WTC11 (cell line): ENCODE measurements at regions not wholly inside any gene's neighbourhood (a gene's known extent, or its start where the extent isn't known, plus 50 kb on each side); places are given as distances from the start of the nearest gene placed in this dataset.

ENCODE experiments used
- ATAC-seq: fragments of 200-7000 bp; cut with Tn5 transposase; 2 replicates; pipeline ENCODE4 v1.10.0; 2021; ENCODE audit warnings: mild to moderate bottlenecking, moderate library complexity
- CTCF ChIA-PET: fragments of 300-600 bp; sonication (Branson Sonifier 250); formaldehyde crosslinking; loops from one replicate; lab custom pipeline; 2021; ENCODE audit warnings: antibody characterized with exemption; lab: Charles Lee
- POLR2A ChIA-PET: fragments of 350-600 bp; sonication (Branson Sonifier 250); formaldehyde crosslinking; loops from one replicate; lab custom pipeline; 2021; ENCODE audit warnings: antibody characterized with exemption; lab: Charles Lee
- DNase-seq: peaks from one replicate; pipeline ENCODE4 v3.0.0; 2021; ENCODE audit warnings: low spot score
- H3K27ac Mint-ChIP-seq: 2 replicates; pipeline ENCODE4 v1.8.0; 2021; ENCODE audit warnings: mixed read lengths
- H3K27me3 Mint-ChIP-seq: 2 replicates; pipeline ENCODE4 v1.8.0; 2021; ENCODE audit warnings: low read depth, mild to moderate bottlenecking, moderate library complexity, mixed read lengths
- H3K36me3 Mint-ChIP-seq: 2 replicates; pipeline ENCODE4 v1.8.0; 2021; ENCODE audit warnings: mixed read lengths
- H3K4me1 Mint-ChIP-seq: 2 replicates; pipeline ENCODE4 v1.8.0; 2022; ENCODE audit warnings: mixed read lengths
- H3K4me3 Mint-ChIP-seq: 2 replicates; pipeline ENCODE4 v1.8.0; 2021; ENCODE audit warnings: mild to moderate bottlenecking, moderate library complexity, mixed read lengths
- H3K9me3 Mint-ChIP-seq: 2 replicates; pipeline ENCODE4 v1.8.0; 2021; ENCODE audit warnings: mixed read lengths
- ATF1 ChIP-seq: sonication (generic); formaldehyde crosslinking; IDR thresholded peaks from 2 replicates; pipeline ENCODE4 v1.8.1; 2023; ENCODE audit warnings: mild to moderate bottlenecking, moderate library complexity, missing genetic modification reagents
- ELF4 ChIP-seq: sonication (generic); formaldehyde crosslinking; IDR thresholded peaks from 2 replicates; pipeline ENCODE4 v1.8.1; 2022; ENCODE audit warnings: low read depth, mild to moderate bottlenecking, moderate library complexity, missing genetic modification reagents
- EMX1 ChIP-seq: fragments of 250-450 bp; sonication (Bioruptor Pico); IDR thresholded peaks from 2 replicates; pipeline ENCODE4 v1.8.0; 2021; ENCODE audit warnings: mild to moderate bottlenecking
- FOXJ3 ChIP-seq: sonication (generic); formaldehyde crosslinking; IDR thresholded peaks from 2 replicates; pipeline ENCODE4 v1.9.0; 2021; ENCODE audit warnings: missing genetic modification reagents, mild to moderate bottlenecking, borderline replicate concordance
- GTF2I ChIP-seq: fragments of 250-450 bp; sonication (Bioruptor Pico); conservative IDR thresholded peaks from 2 replicates; pipeline ENCODE4 v1.4.0; 2021; ENCODE audit warnings: mild to moderate bottlenecking
- HMGA2 ChIP-seq: fragments of 250-450 bp; sonication (Bioruptor Pico); IDR thresholded peaks from 2 replicates; pipeline ENCODE4 v1.4.0; 2021; ENCODE audit warnings: mild to moderate bottlenecking, moderate library complexity
- IRF2 ChIP-seq: sonication (generic); formaldehyde crosslinking; IDR thresholded peaks from 2 replicates; pipeline ENCODE4 v1.8.0; 2022; ENCODE audit warnings: low read depth, missing genetic modification reagents, borderline replicate concordance
- JAZF1 ChIP-seq: fragments of 250-450 bp; sonication (Bioruptor Pico); IDR thresholded peaks from 2 replicates; pipeline ENCODE4 v1.9.0; 2021; ENCODE audit warnings: moderate library complexity, mild to moderate bottlenecking, inconsistent platforms
- JUN ChIP-seq: sonication (generic); formaldehyde crosslinking; IDR thresholded peaks from 2 replicates; pipeline ENCODE4 v1.8.0; 2023; ENCODE audit warnings: mild to moderate bottlenecking, missing genetic modification reagents
- KAT7 ChIP-seq: sonication (generic); formaldehyde crosslinking; IDR thresholded peaks from 2 replicates; pipeline ENCODE4 v1.8.1; 2023; ENCODE audit warnings: missing genetic modification reagents, mild to moderate bottlenecking, borderline replicate concordance
- OVOL2 ChIP-seq: fragments of 250-450 bp; sonication (Bioruptor Pico); IDR thresholded peaks from 2 replicates; pipeline ENCODE4 v1.9.0; 2021; ENCODE audit warnings: mild to moderate bottlenecking, borderline replicate concordance
- SMAD4 ChIP-seq: sonication (generic); formaldehyde crosslinking; IDR thresholded peaks from 2 replicates; pipeline ENCODE4 v1.8.0; 2022; ENCODE audit warnings: mild to moderate bottlenecking, missing genetic modification reagents
- SP1 ChIP-seq: sonication (generic); formaldehyde crosslinking; conservative IDR thresholded peaks from 2 replicates; pipeline ENCODE4 v1.8.1; 2022; ENCODE audit warnings: missing genetic modification reagents
- TEAD4 ChIP-seq: sonication (generic); formaldehyde crosslinking; IDR thresholded peaks from 2 replicates; pipeline ENCODE4 v1.8.0; 2022; ENCODE audit warnings: mild to moderate bottlenecking, missing genetic modification reagents
- TP53 ChIP-seq: sonication (generic); formaldehyde crosslinking; IDR thresholded peaks from 2 replicates; pipeline ENCODE4 v1.8.1; 2023; ENCODE audit warnings: mild to moderate bottlenecking, missing genetic modification reagents
- ZNF121 ChIP-seq: sonication (generic); formaldehyde crosslinking; IDR thresholded peaks from 2 replicates; pipeline ENCODE4 v1.8.0; 2023; ENCODE audit warnings: missing genetic modification reagents
- ZNF219 ChIP-seq: sonication (generic); formaldehyde crosslinking; IDR thresholded peaks from 2 replicates; pipeline ENCODE4 v1.8.0; 2023; ENCODE audit warnings: missing genetic modification reagents, mild to moderate bottlenecking, borderline replicate concordance
- ZNF317 ChIP-seq: sonication (generic); formaldehyde crosslinking; IDR thresholded peaks from 2 replicates; pipeline ENCODE4 v1.8.1; 2023; ENCODE audit warnings: low read depth, mild to moderate bottlenecking, moderate library complexity, missing genetic modification reagents, borderline replicate concordance
- ZNF416 ChIP-seq: fragments of 250-450 bp; sonication (Bioruptor Pico); IDR thresholded peaks from 2 replicates; pipeline ENCODE4 v1.9.0; 2021; ENCODE audit warnings: mild to moderate bottlenecking, inconsistent platforms
- ZNF423 ChIP-seq: fragments of 250-450 bp; sonication (Bioruptor Pico); IDR thresholded peaks from 2 replicates; pipeline ENCODE4 v2.1.2; 2022; ENCODE audit warnings: mild to moderate bottlenecking, moderate library complexity
- TF ChIP-seq, protein P1 (sequence below): sonication (generic); formaldehyde crosslinking; IDR thresholded peaks from 2 replicates; pipeline ENCODE4 v1.8.1; 2023; ENCODE audit warnings: mild to moderate bottlenecking, missing genetic modification reagents
- TF ChIP-seq, protein P2 (sequence below): sonication (generic); formaldehyde crosslinking; IDR thresholded peaks from 2 replicates; pipeline ENCODE4 v1.8.0; 2022; ENCODE audit warnings: mild to moderate bottlenecking, missing genetic modification reagents
- TF ChIP-seq, protein P3 (sequence below): sonication (generic); formaldehyde crosslinking; IDR thresholded peaks from 2 replicates; pipeline ENCODE4 v1.8.1; 2022; ENCODE audit warnings: mild to moderate bottlenecking, moderate library complexity, missing genetic modification reagents
- TF ChIP-seq, protein P4 (sequence below): fragments of 250-450 bp; sonication (Bioruptor Pico); IDR thresholded peaks from 2 replicates; pipeline ENCODE4 v1.9.0; 2021; ENCODE audit warnings: mild to moderate bottlenecking

DNA sequence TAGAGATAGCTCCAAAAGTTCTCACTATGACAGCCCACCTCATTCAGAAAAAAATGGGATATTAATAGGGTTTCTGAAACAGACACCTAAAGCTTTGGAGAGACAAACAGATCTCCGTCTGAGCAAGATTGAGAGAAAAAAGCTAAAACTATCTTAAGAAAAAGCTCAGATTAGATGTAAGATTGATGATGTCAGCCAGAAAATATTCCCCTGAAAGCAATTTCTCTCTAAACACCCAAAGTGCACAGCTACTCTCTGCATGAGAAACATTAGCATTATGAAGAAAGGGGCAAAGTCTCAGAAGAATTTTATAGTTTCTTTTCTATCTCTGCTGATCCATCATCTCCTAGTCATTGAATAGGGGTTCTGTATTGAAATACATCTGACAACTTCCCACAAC is 148.9 kb downstream of the ZNF737 start:
- Mint-ChIP-seq H3K4me3 (no peak overlapping the region), H3K9me3 (no peaks in the 10 kb centered on the region; the same call in 1 of the 2 replicates), H3K36me3 (peaks cover 71% of the 10 kb centered on the region), H3K27me3 (no peaks in the 10 kb centered on the region)
- CTCF ChIA-PET: no interaction called here
- DNase-seq: no peak
- no peak for TF ChIP-seq IRF2 (CRISPR knock-in tag)
- no peak for TF ChIP-seq JAZF1
- TF ChIP-seq HMGA2 (CRISPR knock-in tag): no peak
- TF ChIP-seq KAT7 (CRISPR knock-in tag): no peak
- no peak for TF ChIP-seq SP1 (CRISPR knock-in tag)
- no peak for TF ChIP-seq ATF1 (CRISPR knock-in tag)
- no peak for TF ChIP-seq SMAD4 (CRISPR knock-in tag)
- TF ChIP-seq ELF4 (CRISPR knock-in tag): no peak
- no peak for TF ChIP-seq ZNF423 (CRISPR knock-in tag)
- TF ChIP-seq EMX1 (CRISPR knock-in tag): no peak
- TF ChIP-seq JUN (CRISPR knock-in tag): no peak
- TF ChIP-seq, protein P1, sequence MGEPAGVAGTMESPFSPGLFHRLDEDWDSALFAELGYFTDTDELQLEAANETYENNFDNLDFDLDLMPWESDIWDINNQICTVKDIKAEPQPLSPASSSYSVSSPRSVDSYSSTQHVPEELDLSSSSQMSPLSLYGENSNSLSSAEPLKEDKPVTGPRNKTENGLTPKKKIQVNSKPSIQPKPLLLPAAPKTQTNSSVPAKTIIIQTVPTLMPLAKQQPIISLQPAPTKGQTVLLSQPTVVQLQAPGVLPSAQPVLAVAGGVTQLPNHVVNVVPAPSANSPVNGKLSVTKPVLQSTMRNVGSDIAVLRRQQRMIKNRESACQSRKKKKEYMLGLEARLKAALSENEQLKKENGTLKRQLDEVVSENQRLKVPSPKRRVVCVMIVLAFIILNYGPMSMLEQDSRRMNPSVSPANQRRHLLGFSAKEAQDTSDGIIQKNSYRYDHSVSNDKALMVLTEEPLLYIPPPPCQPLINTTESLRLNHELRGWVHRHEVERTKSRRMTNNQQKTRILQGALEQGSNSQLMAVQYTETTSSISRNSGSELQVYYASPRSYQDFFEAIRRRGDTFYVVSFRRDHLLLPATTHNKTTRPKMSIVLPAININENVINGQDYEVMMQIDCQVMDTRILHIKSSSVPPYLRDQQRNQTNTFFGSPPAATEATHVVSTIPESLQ (CRISPR knock-in tag): no peak
- TF ChIP-seq TP53 (CRISPR knock-in tag): no peak
- TF ChIP-seq ZNF121: no peak
- TF ChIP-seq, all 79 proteins: peak for 0
- POLR2A ChIA-PET: interaction anchor here (1.1 kb wide), 1 partner anchor 8 kb away, joined by 3 read pairs; no protein-coding TSS in a partner anchor
- peak overlapping the region; percentile 86 for H3K27ac Mint-ChIP-seq
- ATAC-seq: no peak
- peaks cover 49% of the 10 kb centered on the region for H3K4me1 Mint-ChIP-seq

DNA sequence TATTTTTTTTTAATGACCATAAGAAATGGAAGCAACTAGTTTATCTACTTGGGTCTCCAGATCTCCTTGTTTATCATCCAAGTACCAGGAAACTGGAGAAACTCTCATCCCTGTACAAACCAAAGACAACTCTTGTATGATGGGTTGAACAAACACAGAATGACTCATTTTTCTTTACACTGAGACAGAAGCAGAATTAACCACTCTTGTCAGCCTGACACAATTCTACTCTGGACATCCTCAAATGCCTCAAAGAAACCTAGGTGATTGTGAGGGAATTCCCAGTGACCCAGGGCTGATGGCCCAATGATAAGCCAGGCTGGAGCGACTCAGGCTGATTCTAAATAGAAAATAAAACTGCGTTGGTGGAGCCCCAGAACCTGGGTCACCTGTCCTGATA is 151.5 kb downstream of the ZNF737 start:
- DNase-seq (no peak), ATAC-seq (no peak)
- CTCF ChIA-PET: no interaction called here
- Mint-ChIP-seq H3K4me3 (no peak overlapping the region), H3K27ac (peak overlapping the region; percentile 42; the same call in 1 of the 2 replicates), H3K36me3 (peaks cover 62% of the 10 kb centered on the region), H3K27me3 (no peaks in the 10 kb centered on the region), H3K4me1 (peaks cover 33% of the 10 kb centered on the region), H3K9me3 (no peaks in the 10 kb centered on the region)
- TF ChIP-seq, protein P2, sequence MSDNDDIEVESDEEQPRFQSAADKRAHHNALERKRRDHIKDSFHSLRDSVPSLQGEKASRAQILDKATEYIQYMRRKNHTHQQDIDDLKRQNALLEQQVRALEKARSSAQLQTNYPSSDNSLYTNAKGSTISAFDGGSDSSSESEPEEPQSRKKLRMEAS: no peak
- TF ChIP-seq ZNF317 (CRISPR knock-in tag) (no peak), TEAD4 (CRISPR knock-in tag) (no peak), ZNF416 (CRISPR knock-in tag) (no peak), ZNF219 (no peak), KAT7 (CRISPR knock-in tag) (no peak), OVOL2 (CRISPR knock-in tag) (no peak), GTF2I (CRISPR knock-in tag) (no peak), FOXJ3 (CRISPR knock-in tag) (no peak)
- TF ChIP-seq, protein P3, sequence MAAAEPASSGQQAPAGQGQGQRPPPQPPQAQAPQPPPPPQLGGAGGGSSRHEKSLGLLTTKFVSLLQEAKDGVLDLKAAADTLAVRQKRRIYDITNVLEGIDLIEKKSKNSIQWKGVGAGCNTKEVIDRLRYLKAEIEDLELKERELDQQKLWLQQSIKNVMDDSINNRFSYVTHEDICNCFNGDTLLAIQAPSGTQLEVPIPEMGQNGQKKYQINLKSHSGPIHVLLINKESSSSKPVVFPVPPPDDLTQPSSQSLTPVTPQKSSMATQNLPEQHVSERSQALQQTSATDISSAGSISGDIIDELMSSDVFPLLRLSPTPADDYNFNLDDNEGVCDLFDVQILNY (CRISPR knock-in tag): no peak
- POLR2A ChIA-PET: no interaction called here

DNA sequence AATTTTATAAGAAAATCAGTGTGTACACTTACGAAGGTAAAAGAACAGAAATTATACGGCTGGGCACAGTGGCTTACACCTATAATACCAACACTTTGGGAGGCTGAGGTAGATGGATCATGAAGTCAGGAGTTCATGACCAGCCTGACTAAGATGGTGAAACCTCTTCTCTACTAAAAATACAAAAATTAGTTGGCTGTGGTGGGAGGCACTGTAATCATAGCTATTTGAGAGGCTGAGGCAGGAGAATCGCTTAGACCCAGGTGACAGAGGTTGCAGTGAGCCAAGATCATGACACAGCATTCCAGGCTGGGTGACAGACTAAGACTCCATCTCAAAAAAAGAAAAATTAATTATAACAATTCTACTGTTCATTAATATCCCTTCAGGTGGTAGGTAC is 151.9 kb downstream of the ZNF737 start:
- H3K4me1 Mint-ChIP-seq: peaks cover 31% of the 10 kb centered on the region
- CTCF ChIA-PET: no interaction called here
- ATAC-seq: no peak
- H3K9me3 Mint-ChIP-seq: no peaks in the 10 kb centered on the region
- TF ChIP-seq, protein P4, sequence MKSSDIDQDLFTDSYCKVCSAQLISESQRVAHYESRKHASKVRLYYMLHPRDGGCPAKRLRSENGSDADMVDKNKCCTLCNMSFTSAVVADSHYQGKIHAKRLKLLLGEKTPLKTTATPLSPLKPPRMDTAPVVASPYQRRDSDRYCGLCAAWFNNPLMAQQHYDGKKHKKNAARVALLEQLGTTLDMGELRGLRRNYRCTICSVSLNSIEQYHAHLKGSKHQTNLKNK (CRISPR knock-in tag): no peak
- TF ChIP-seq, all 79 proteins: peak for 0
- no peak for DNase-seq
- no peak overlapping the region for H3K4me3 Mint-ChIP-seq
- no peak overlapping the region for H3K27ac Mint-ChIP-seq
- H3K36me3 Mint-ChIP-seq: peaks cover 62% of the 10 kb centered on the region
- POLR2A ChIA-PET: no interaction called here
- no peaks in the 10 kb centered on the region for H3K27me3 Mint-ChIP-seq
